ENCODE measurements at regions not wholly inside any gene's neighbourhood (a gene's known extent, or its start where the extent isn't known, plus 50 kb on each side); places are given as distances from the start of the nearest gene placed in this dataset.

DNA sequence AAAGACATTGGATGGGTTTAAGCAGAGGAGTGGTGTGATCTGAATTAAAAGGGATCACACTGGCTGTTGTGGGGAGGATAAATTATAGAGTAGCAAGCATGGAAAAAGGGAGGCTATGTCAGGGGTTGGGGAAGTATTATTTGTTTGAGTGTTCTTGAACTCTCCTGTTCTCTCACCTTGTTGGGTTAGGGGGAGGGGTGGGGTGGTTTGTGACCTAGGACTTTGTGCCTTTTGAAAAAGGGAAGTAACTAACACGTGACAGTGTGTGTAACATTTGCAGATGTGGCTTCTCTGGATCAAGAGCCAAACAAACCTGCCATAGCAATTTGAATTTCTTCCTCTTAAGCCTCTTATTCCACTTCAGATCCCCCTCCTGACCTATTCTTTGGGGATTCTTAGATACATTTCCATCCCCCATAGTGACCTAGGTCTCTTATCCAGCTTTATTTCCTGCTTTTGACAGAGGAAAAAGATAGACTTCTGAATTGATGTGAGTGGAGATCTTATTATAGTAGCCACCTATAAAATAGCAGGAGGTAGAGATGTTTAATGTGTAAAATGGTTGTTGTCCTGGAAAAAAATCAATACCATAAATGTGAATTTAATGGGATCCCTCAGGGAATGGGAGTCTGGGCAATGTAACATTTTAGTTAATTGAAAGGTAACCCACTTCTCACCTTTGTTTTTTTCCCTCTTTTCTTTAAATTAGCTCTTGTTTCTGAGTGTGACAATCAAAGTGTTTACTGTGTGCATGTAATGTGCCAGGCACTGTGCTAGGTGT, 120.4 kb downstream of the CT47B1 start:
- peaks cover 4% of the 10 kb centered on the region for H3K9me3 Mint-ChIP-seq
- H3K36me3 Mint-ChIP-seq = no peaks in the 10 kb centered on the region
- no peaks in the 10 kb centered on the region for H3K4me1 Mint-ChIP-seq (ENCODE audit: unreplicated experiment)
- TF ChIP-seq, protein P1, sequence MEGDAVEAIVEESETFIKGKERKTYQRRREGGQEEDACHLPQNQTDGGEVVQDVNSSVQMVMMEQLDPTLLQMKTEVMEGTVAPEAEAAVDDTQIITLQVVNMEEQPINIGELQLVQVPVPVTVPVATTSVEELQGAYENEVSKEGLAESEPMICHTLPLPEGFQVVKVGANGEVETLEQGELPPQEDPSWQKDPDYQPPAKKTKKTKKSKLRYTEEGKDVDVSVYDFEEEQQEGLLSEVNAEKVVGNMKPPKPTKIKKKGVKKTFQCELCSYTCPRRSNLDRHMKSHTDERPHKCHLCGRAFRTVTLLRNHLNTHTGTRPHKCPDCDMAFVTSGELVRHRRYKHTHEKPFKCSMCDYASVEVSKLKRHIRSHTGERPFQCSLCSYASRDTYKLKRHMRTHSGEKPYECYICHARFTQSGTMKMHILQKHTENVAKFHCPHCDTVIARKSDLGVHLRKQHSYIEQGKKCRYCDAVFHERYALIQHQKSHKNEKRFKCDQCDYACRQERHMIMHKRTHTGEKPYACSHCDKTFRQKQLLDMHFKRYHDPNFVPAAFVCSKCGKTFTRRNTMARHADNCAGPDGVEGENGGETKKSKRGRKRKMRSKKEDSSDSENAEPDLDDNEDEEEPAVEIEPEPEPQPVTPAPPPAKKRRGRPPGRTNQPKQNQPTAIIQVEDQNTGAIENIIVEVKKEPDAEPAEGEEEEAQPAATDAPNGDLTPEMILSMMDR (conservative IDR thresholded peaks at IDR 0.05) = no peak
- no peak for DNase-seq (ENCODE audit: extremely low spot score, unreplicated experiment)
- H3K27me3 Mint-ChIP-seq = no peaks in the 10 kb centered on the region
- no peak overlapping the region for H3K27ac Mint-ChIP-seq
- no peak overlapping the region for H3K4me3 Mint-ChIP-seq

DNA sequence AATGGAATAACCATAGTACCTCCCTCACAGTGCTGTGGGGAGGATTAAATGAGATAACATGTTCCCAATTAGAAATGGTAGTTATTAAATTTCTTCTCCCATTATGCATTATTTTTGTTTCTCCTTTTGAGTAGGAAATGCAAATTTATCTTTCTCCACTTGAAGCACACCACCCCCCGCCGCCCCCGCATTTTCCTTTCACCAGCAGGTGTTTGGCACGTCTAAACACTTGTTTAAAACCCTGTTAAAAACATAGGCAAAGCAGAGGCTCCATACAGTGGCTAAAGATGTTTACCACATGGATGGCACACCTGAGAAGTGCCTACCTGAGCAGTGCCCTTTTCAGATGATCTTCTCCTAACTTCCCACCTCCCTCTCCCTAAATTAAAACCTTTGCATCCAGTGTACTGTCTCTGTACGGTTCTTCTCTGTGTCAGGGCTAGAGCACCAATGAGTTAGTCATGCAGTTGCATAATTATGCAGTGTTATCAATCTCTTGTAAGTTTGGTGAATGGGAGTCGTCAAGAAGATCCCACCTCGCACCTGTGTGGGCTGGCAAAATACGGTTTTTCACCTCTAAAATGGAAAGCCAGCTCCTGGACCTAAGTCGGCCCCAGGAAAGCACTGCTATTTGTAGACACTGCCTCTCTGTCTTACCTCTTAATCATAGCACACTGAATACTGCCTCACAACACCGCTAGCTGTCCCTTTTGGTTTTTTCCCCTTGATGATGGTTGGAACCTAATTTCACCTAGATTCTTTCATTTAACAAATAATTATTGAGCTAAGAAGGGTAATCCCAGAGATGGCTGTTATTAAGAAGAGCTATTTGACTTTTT, 122.0 kb downstream of the CT47B1 start:
- Mint-ChIP-seq H3K9me3 (no peaks in the 10 kb centered on the region), H3K27me3 (no peaks in the 10 kb centered on the region), H3K36me3 (no peaks in the 10 kb centered on the region), H3K27ac (no peak overlapping the region), H3K4me1 (ENCODE audit: unreplicated experiment) (peaks cover 3% of the 10 kb centered on the region), H3K4me3 (no peak overlapping the region)
- no peak for DNase-seq (ENCODE audit: extremely low spot score, unreplicated experiment)
- TF ChIP-seq, protein P1 (conservative IDR thresholded peaks at IDR 0.05) = no peak

DNA sequence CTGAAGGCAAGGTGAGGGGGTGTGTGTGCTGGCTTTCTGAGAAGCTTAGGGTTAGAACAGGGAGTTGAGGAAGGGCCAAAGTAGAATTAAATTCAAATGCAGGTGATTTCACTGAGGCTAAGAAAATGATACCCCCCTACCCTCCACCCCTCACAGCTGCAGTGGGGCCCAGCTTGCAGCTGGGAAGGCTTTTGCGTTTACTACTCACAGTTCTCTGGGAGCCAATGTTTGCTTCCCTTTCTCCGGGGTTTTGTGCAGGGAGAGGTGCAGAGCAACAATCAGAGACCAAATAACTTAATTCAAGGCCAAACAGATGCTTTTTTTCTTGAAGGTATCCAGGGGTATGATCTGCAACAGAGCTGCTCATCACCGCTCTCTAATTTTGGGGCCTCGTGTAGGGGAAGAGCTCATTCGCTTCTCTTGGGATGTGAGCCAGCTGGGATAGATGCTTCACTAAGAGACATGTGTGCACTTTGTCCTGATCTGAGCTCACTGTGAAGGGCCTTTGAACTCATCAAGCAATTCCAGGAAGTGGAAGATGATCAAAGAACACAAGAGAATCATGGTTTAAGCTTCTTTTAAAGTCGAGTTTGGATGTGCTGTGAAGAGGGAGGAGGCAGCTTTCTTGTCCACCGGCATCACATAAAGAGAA, 122.7 kb upstream of the C1GALT1C1 start:
- H3K9me3 Mint-ChIP-seq = no peaks in the 10 kb centered on the region
- DNase-seq (ENCODE audit: extremely low spot score, unreplicated experiment) = no peak
- H3K4me1 Mint-ChIP-seq (ENCODE audit: unreplicated experiment) = peaks cover 3% of the 10 kb centered on the region
- no peak overlapping the region for H3K27ac Mint-ChIP-seq
- TF ChIP-seq, protein P1 (conservative IDR thresholded peaks at IDR 0.05) = no peak
- H3K4me3 Mint-ChIP-seq = no peak overlapping the region
- H3K27me3 Mint-ChIP-seq = no peaks in the 10 kb centered on the region
- no peaks in the 10 kb centered on the region for H3K36me3 Mint-ChIP-seq

DNA sequence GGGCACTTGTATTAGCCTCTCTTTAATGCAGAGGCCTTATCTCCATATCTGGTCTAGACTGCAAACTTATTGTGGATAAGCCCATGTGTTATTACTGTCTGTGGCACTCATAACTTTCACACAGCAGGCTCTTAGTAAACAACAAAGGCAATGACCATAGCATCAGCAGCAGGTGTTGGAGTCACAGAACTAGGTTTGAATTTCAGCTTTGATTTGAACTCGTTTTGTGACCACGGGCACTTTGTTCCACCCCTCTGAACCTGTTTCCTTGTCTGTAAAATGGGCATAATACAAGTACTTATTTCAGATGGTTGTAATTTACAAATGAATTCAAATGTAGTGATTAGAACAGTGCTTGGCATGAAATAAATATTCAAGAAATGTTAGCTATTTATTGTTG, 121.8 kb upstream of the C1GALT1C1 start:
- Mint-ChIP-seq H3K27me3 (no peaks in the 10 kb centered on the region), H3K4me3 (no peak overlapping the region), H3K27ac (no peak overlapping the region), H3K4me1 (ENCODE audit: unreplicated experiment) (peaks cover 3% of the 10 kb centered on the region), H3K36me3 (no peaks in the 10 kb centered on the region), H3K9me3 (no peaks in the 10 kb centered on the region)
- TF ChIP-seq, protein P1 (conservative IDR thresholded peaks at IDR 0.05) = no peak
- no peak for DNase-seq (ENCODE audit: extremely low spot score, unreplicated experiment)

DNA sequence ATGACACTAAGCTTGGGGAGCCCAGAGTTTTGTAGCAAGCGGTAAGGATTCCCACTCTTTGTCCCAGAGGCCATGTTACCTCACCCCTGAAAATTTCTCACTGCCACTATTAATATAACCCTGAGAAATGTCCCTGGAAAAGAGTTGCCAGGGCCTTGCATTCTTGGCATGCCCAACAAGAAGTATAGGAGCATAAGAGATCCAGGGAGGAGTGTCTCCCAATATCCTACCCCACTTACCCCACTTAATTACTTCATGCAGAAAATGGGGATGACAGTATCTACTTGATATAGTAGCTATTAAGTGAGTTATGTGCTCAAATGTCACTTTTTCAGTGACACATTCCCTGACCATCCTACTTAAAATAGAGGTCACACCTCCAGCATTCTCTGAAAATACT, 120.5 kb upstream of the C1GALT1C1 start:
- Mint-ChIP-seq H3K27me3 (no peaks in the 10 kb centered on the region), H3K36me3 (no peaks in the 10 kb centered on the region), H3K4me1 (ENCODE audit: unreplicated experiment) (peaks cover 3% of the 10 kb centered on the region), H3K27ac (no peak overlapping the region), H3K4me3 (no peak overlapping the region), H3K9me3 (no peaks in the 10 kb centered on the region)
- DNase-seq (ENCODE audit: extremely low spot score, unreplicated experiment) = no peak
- TF ChIP-seq, protein P1 (conservative IDR thresholded peaks at IDR 0.05) = no peak

Measured in type B pancreatic cell (in vitro differentiated cells).